ENCODE measurements at regions not wholly inside any gene's neighbourhood (a gene's known extent, or its start where the extent isn't known, plus 50 kb on each side); places are given as distances from the start of the nearest gene placed in this dataset.

DNA sequence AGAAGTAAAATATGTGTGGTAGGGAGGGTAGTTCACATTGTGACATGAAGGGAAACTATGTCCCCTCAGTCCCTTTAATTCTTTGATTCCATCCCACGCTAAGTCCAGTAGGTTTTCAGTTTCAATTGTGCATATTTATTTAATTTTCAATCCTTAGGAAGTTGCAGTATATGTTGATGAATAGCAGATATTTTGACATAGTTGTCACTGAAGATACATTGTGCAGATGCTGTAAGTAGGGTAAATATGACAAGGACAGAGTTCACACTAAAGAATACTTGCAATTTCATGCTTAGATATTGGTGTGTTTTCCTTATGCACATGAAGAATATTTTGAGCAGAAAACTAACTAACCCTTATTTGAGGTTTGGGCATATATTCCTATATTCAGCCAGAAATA lies 595.4 kb upstream of the MIR17HG start:
- no peaks in the 10 kb centered on the region for H3K4me1 ChIP-seq (replicated peaks; ENCODE audit: insufficient read depth)
- no peaks in the 10 kb centered on the region for H3K79me2 ChIP-seq (ENCODE audit: low read depth)
- BruUV-seq (replicated peaks) = no TSS peak
- H3K9me3 ChIP-seq (ENCODE audit: insufficient read depth, low read depth) = no peaks in the 10 kb centered on the region
- no peak overlapping the region for H3K4me2 ChIP-seq
- no peak overlapping the region for H2AFZ ChIP-seq
- no peaks in the 10 kb centered on the region for H3K27me3 ChIP-seq (ENCODE audit: insufficient read depth, low read depth)
- no peaks in the 10 kb centered on the region for H3F3A ChIP-seq (ENCODE audit: insufficient read depth, low read depth)
- TF ChIP-seq, protein P1, sequence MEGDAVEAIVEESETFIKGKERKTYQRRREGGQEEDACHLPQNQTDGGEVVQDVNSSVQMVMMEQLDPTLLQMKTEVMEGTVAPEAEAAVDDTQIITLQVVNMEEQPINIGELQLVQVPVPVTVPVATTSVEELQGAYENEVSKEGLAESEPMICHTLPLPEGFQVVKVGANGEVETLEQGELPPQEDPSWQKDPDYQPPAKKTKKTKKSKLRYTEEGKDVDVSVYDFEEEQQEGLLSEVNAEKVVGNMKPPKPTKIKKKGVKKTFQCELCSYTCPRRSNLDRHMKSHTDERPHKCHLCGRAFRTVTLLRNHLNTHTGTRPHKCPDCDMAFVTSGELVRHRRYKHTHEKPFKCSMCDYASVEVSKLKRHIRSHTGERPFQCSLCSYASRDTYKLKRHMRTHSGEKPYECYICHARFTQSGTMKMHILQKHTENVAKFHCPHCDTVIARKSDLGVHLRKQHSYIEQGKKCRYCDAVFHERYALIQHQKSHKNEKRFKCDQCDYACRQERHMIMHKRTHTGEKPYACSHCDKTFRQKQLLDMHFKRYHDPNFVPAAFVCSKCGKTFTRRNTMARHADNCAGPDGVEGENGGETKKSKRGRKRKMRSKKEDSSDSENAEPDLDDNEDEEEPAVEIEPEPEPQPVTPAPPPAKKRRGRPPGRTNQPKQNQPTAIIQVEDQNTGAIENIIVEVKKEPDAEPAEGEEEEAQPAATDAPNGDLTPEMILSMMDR (conservative IDR thresholded peaks at IDR 0.05) = no peak
- no peak for TF ChIP-seq EZH2 (IDR thresholded peaks at IDR 0.05; ENCODE audit: low read depth)
- no peaks in the 10 kb centered on the region for H3K36me3 ChIP-seq (ENCODE audit: low read depth)
- H3K4me3 ChIP-seq = no peak overlapping the region
- no peaks in the 10 kb centered on the region for H3K9me2 ChIP-seq (ENCODE audit: insufficient read depth)
- H3K27ac ChIP-seq = no peak overlapping the region
- POLR2A ChIA-PET (ENCODE audit: unreplicated experiment) = no interaction called here
- CTCF ChIA-PET = no interaction called here
- intact Hi-C loops (cut with micrococcal nuclease; ENCODE audit: unreplicated experiment) = loop anchor here (5.0 kb wide), 1 partner anchor 40 kb away; no protein-coding TSS in a partner anchor
- H4K20me1 ChIP-seq (ENCODE audit: insufficient read depth) = no peaks in the 10 kb centered on the region
- no peak for DNase-seq

DNA sequence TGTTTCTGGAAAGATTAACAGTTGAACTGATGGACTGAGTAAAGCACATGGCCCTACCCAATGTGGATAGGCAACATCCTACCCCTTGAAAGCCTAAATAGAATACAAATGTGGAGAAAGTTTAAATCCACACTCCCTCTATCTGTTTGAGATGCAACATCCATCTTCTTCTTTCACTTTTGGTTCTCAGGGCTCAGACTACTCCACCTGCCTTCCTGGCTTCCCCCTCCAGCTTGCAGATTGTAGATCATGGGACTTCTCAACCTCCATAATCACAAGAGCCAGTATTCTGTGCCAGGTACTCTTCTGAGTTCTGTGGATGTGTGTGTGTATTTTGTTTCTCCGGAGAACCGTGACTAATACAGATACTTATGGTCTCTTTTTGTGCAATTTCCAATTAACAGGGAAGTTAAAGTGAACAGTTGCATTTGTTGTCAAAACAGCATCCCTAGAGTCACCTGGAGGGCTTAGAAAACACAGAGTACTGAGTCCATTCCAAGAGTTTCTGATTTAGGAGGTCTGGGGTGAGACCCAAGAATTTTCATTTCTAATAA lies 590.3 kb upstream of the MIR17HG start:
- Histone ChIP-seq H4K20me1 (ENCODE audit: insufficient read depth) (no peaks in the 10 kb centered on the region), H3K4me2 (no peak overlapping the region), H3K4me1 (replicated peaks; ENCODE audit: insufficient read depth) (no peaks in the 10 kb centered on the region), H3K36me3 (ENCODE audit: low read depth) (no peaks in the 10 kb centered on the region), H3K79me2 (ENCODE audit: low read depth) (no peaks in the 10 kb centered on the region), H3K4me3 (no peak overlapping the region), H3K9me2 (ENCODE audit: insufficient read depth) (no peaks in the 10 kb centered on the region), H3F3A (ENCODE audit: insufficient read depth, low read depth) (no peaks in the 10 kb centered on the region), H3K27me3 (ENCODE audit: insufficient read depth, low read depth) (no peaks in the 10 kb centered on the region), H2AFZ (no peak overlapping the region), H3K9me3 (ENCODE audit: insufficient read depth, low read depth) (no peaks in the 10 kb centered on the region), H3K27ac (no peak overlapping the region)
- no TSS peak for BruUV-seq (replicated peaks)
- TF ChIP-seq, protein P1 (conservative IDR thresholded peaks at IDR 0.05) = no peak
- TF ChIP-seq EZH2 (IDR thresholded peaks at IDR 0.05; ENCODE audit: low read depth) = no peak
- POLR2A ChIA-PET (ENCODE audit: unreplicated experiment) = no interaction called here
- intact Hi-C loops (cut with micrococcal nuclease; ENCODE audit: unreplicated experiment) = no loop called here
- DNase-seq = no peak
- CTCF ChIA-PET = no interaction called here

DNA sequence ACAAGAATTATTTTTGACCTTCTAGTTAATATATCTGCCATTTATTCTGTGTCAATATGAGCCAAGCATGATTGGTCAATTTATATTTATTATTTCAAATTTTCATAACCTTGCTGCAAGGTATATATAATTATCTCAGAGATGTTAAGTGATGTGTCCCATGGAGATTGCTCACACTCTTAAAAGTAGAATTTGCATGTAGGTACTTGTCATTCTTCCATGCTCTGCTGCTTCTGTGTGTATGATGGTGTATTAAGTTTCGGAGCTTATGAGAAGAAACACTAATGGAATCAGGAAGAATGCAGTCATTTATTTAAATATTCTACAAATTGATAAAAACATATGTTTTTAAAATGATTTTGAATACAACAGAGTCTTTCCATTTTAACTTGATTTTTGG lies 586.8 kb upstream of the MIR17HG start:
- Histone ChIP-seq H3K4me3 (no peak overlapping the region), H3K27me3 (ENCODE audit: insufficient read depth, low read depth) (no peaks in the 10 kb centered on the region), H3K4me1 (replicated peaks; ENCODE audit: insufficient read depth) (no peaks in the 10 kb centered on the region), H4K20me1 (ENCODE audit: insufficient read depth) (no peaks in the 10 kb centered on the region), H3K36me3 (ENCODE audit: low read depth) (no peaks in the 10 kb centered on the region), H3K4me2 (no peak overlapping the region), H3F3A (ENCODE audit: insufficient read depth, low read depth) (no peaks in the 10 kb centered on the region), H3K27ac (no peak overlapping the region), H3K9me3 (ENCODE audit: insufficient read depth, low read depth) (no peaks in the 10 kb centered on the region), H3K79me2 (ENCODE audit: low read depth) (no peaks in the 10 kb centered on the region), H3K9me2 (ENCODE audit: insufficient read depth) (no peaks in the 10 kb centered on the region), H2AFZ (no peak overlapping the region)
- no TSS peak for BruUV-seq (replicated peaks)
- ChIA-PET CTCF (interaction anchor here (1.0 kb wide), 1 partner anchor 107 kb away, joined by 4 read pairs; no protein-coding TSS in a partner anchor), POLR2A (ENCODE audit: unreplicated experiment) (no interaction called here)
- intact Hi-C loops (cut with micrococcal nuclease; ENCODE audit: unreplicated experiment) = no loop called here
- no peak for DNase-seq
- TF ChIP-seq, protein P1 (conservative IDR thresholded peaks at IDR 0.05) = no peak
- no peak for TF ChIP-seq EZH2 (IDR thresholded peaks at IDR 0.05; ENCODE audit: low read depth)
